HFFc6 (cell line): ENCODE measurements at regions not wholly inside any gene's neighbourhood (a gene's known extent, or its start where the extent isn't known, plus 50 kb on each side); places are given as distances from the start of the nearest gene placed in this dataset.

ENCODE experiments used
- DNase-seq: peaks from one replicate; pipeline ENCODE4 v3.0.0-alpha.2; 2018
- H3K27ac Mint-ChIP-seq: 2 replicates; pipeline ENCODE4 v1.8.0; 2020; ENCODE audit warnings: mild to moderate bottlenecking, mixed read lengths
- H3K27me3 Mint-ChIP-seq: 2 replicates; pipeline ENCODE4 v1.8.0; 2021; ENCODE audit warnings: mild to moderate bottlenecking, moderate library complexity, mixed read lengths; ENCODE audit not compliant: insufficient read depth
- H3K36me3 Mint-ChIP-seq: 2 replicates; pipeline ENCODE4 v1.8.0; 2021; ENCODE audit warnings: low read depth, mixed read lengths
- H3K4me1 Mint-ChIP-seq: 2 replicates; pipeline ENCODE4 v1.8.0; 2020; ENCODE audit warnings: low read depth, mixed read lengths
- H3K4me3 Mint-ChIP-seq: 2 replicates; pipeline ENCODE4 v1.8.0; 2020; ENCODE audit warnings: mild to moderate bottlenecking, moderate library complexity, mixed read lengths
- H3K9me3 Mint-ChIP-seq: 2 replicates; pipeline ENCODE4 v1.8.0; 2020; ENCODE audit warnings: mild to moderate bottlenecking, mixed read lengths
- CTCF ChIP-seq: fragments of 200-600 bp; sonication (generic); IDR thresholded peaks from 2 replicates; pipeline ENCODE4 v1.5.0; 2021; ENCODE audit warnings: antibody characterized with exemption, mild to moderate bottlenecking

- H3K4me3 Mint-ChIP-seq: no peak overlapping the region
- no peaks in the 10 kb centered on the region; the same call in 1 of the 2 replicates for H3K27me3 Mint-ChIP-seq
- H3K9me3 Mint-ChIP-seq: peaks cover 61% of the 10 kb centered on the region
- no peaks in the 10 kb centered on the region for H3K4me1 Mint-ChIP-seq
- DNase-seq: no peak
- no peak overlapping the region for H3K27ac Mint-ChIP-seq
- no peaks in the 10 kb centered on the region; the same call in 1 of the 2 replicates for H3K36me3 Mint-ChIP-seq
- TF ChIP-seq CTCF: no peak
Measured at GRCh38 chr10:8721650-8722049, 667.2 kb downstream of the GATA3 start.

GRCh38 chr10:8722835-8723234 lies 668.3 kb downstream of the GATA3 start:
- H3K27me3 Mint-ChIP-seq: no peaks in the 10 kb centered on the region
- TF ChIP-seq CTCF: no peak
- no peaks in the 10 kb centered on the region; the same call in 1 of the 2 replicates for H3K36me3 Mint-ChIP-seq
- no peak for DNase-seq
- peaks cover 66% of the 10 kb centered on the region for H3K9me3 Mint-ChIP-seq
- no peak overlapping the region for H3K4me3 Mint-ChIP-seq
- H3K27ac Mint-ChIP-seq: no peak overlapping the region
- no peaks in the 10 kb centered on the region for H3K4me1 Mint-ChIP-seq

GRCh38 chr10:8725343-8725742 lies 670.9 kb downstream of the GATA3 start:
- Mint-ChIP-seq H3K27me3 (no peaks in the 10 kb centered on the region), H3K9me3 (peaks cover 63% of the 10 kb centered on the region)

GRCh38 chr10:8726084-8726778 lies 671.7 kb downstream of the GATA3 start:
- H3K27ac Mint-ChIP-seq: no peak overlapping the region
- no peak overlapping the region for H3K4me3 Mint-ChIP-seq
- no peaks in the 10 kb centered on the region; the same call in 1 of the 2 replicates for H3K36me3 Mint-ChIP-seq
- peaks cover 63% of the 10 kb centered on the region for H3K9me3 Mint-ChIP-seq
- no peaks in the 10 kb centered on the region for H3K27me3 Mint-ChIP-seq
- TF ChIP-seq CTCF: no peak
- no peaks in the 10 kb centered on the region for H3K4me1 Mint-ChIP-seq
- DNase-seq: no peak

More at GRCh38 chr10:8725343-8725742, 670.9 kb downstream of the GATA3 start:
- no peak overlapping the region for H3K4me3 Mint-ChIP-seq
- no peak overlapping the region for H3K27ac Mint-ChIP-seq
- TF ChIP-seq CTCF: no peak
- H3K4me1 Mint-ChIP-seq: no peaks in the 10 kb centered on the region
- H3K36me3 Mint-ChIP-seq: no peaks in the 10 kb centered on the region; the same call in 1 of the 2 replicates
- no peak for DNase-seq

- TF ChIP-seq CTCF: no peak
- H3K27ac Mint-ChIP-seq: no peak overlapping the region
- no peaks in the 10 kb centered on the region; the same call in 1 of the 2 replicates for H3K36me3 Mint-ChIP-seq
- H3K27me3 Mint-ChIP-seq: no peaks in the 10 kb centered on the region
- no peaks in the 10 kb centered on the region for H3K4me1 Mint-ChIP-seq
- H3K9me3 Mint-ChIP-seq: peaks cover 59% of the 10 kb centered on the region
- no peak for DNase-seq
- no peak overlapping the region for H3K4me3 Mint-ChIP-seq
Measured at GRCh38 chr10:8726779-8727084, 672.2 kb downstream of the GATA3 start.
